OCI-LY7 (cell line): ENCODE measurements at regions not wholly inside any gene's neighbourhood (a gene's known extent, or its start where the extent isn't known, plus 50 kb on each side); places are given as distances from the start of the nearest gene placed in this dataset.
"Not testable (repeated sequence)": the region's sequence is repeated elsewhere in the genome, so short reads cannot be mapped to it uniquely, and the experiment has no call there.

Experiments used
- BruUV-seq: library from RNA; stranded (reverse); fragments of 400-500 nt; replicated peaks from 2 replicates; lab custom pipeline; 2021; lab: Mats Ljungman, UMichigan
- CTCF ChIA-PET: fragments of 300-600 bp; sonication (Branson Sonifier 250); formaldehyde crosslinking; loops from one replicate; lab custom pipeline; 2022; ENCODE audit warnings: antibody characterized with exemption; ENCODE audit not compliant: unreplicated experiment; lab: Charles Lee
- POLR2A ChIA-PET: fragments of 300-600 bp; sonication (Branson Sonifier 250); formaldehyde crosslinking; loops from one replicate; lab custom pipeline; 2022; ENCODE audit warnings: antibody characterized with exemption; lab: Charles Lee
- DNase-seq: peaks from one replicate; pipeline ENCODE4 v3.0.0-alpha.2; 2015; ENCODE audit warnings: low spot score
- H2AFZ ChIP-seq: fragments of 200-600 bp; sonication (generic), shearing (Covaris generic); 2 replicates; pipeline ENCODE4 v1.6.1; 2014; ENCODE audit warnings: mild to moderate bottlenecking, antibody characterized with exemption, low read length, moderate library complexity
- H3K27ac ChIP-seq: fragments of 200-600 bp; sonication (generic); 2 replicates; pipeline ENCODE4 v1.5.1; 2014; ENCODE audit warnings: mixed run types, low read depth, mild to moderate bottlenecking, moderate library complexity, low read length, inconsistent platforms; ENCODE audit not compliant: poor library complexity, severe bottlenecking
- H3K36me3 ChIP-seq: fragments of 200-600 bp; sonication (generic); 2 replicates; pipeline ENCODE4 v1.6.1; 2014; ENCODE audit warnings: mild to moderate bottlenecking, antibody characterized with exemption, low read length, moderate library complexity, mixed read lengths; ENCODE audit not compliant: insufficient read depth
- H3K4me1 ChIP-seq: fragments of 200-600 bp; sonication (generic); 2 replicates; pipeline ENCODE4 v1.5.1; 2014; ENCODE audit warnings: mild to moderate bottlenecking, low read length; ENCODE audit not compliant: insufficient read depth, poor library complexity, severe bottlenecking
- H3K4me2 ChIP-seq: fragments of 200-600 bp; sonication (generic); 2 replicates; pipeline ENCODE4 v1.6.1; 2014; ENCODE audit warnings: mild to moderate bottlenecking, low read length
- H3K4me3 ChIP-seq: fragments of 200-600 bp; sonication (generic); 2 replicates; pipeline ENCODE4 v1.5.1; 2014; ENCODE audit warnings: mild to moderate bottlenecking, low read depth, low read length; ENCODE audit not compliant: poor library complexity, severe bottlenecking
- H3K79me2 ChIP-seq: fragments of 200-600 bp; sonication (generic); 2 replicates; pipeline ENCODE4 v1.6.1; 2016; ENCODE audit warnings: low read depth, mild to moderate bottlenecking, low read length, moderate library complexity, mixed read lengths; ENCODE audit not compliant: insufficient read depth
- H3K9me2 ChIP-seq: fragments of 200-600 bp; sonication (generic); 2 replicates; pipeline ENCODE4 v1.6.1; 2016; ENCODE audit warnings: mild to moderate bottlenecking, low read length, mixed read lengths; ENCODE audit not compliant: insufficient read depth
- H3K9me3 ChIP-seq: fragments of 200-600 bp; sonication (generic); 2 replicates; pipeline ENCODE4 v1.6.1; 2014; ENCODE audit warnings: mild to moderate bottlenecking, mixed run types, low read length, mixed read lengths
- H4K20me1 ChIP-seq: fragments of 200-600 bp; sonication (generic); 2 replicates; pipeline ENCODE4 v1.6.1; 2014; ENCODE audit warnings: mild to moderate bottlenecking, antibody characterized with exemption, low read length, moderate library complexity, mixed read lengths; ENCODE audit not compliant: insufficient read depth
- CTCF ChIP-seq: fragments of 200-600 bp; sonication (generic); conservative IDR thresholded peaks from 2 replicates; pipeline ENCODE4 v1.5.1; 2014; ENCODE audit warnings: mild to moderate bottlenecking, antibody characterized with exemption, low read length, moderate library complexity, mixed read lengths
- EZH2phosphoT487 ChIP-seq: fragments of 200-600 bp; sonication (generic); IDR thresholded peaks from 2 replicates; pipeline ENCODE4 v1.6.1; 2018; ENCODE audit warnings: low read depth, borderline replicate concordance, mild to moderate bottlenecking, mixed run types, antibody characterized with exemption, low read length, moderate library complexity, mixed read lengths
- intact Hi-C: fragments of 100-400 bp; cut with micrococcal nuclease; formaldehyde crosslinking; loops from one replicate; pipeline ENCODE4 v1.10.0; 2022; ENCODE audit not compliant: unreplicated experiment

GRCh38 chr16:63410594-63410993, 1374.4 kb upstream of the CDH8 start:
- Histone ChIP-seq H3K36me3 (no peaks in the 10 kb centered on the region), H3K79me2 (no peaks in the 10 kb centered on the region), H3K9me3 (no peaks in the 10 kb centered on the region), H3K27ac (no peak overlapping the region), H3K4me3 (no peak overlapping the region), H3K4me1 (no peaks in the 10 kb centered on the region), H3K4me2 (no peak overlapping the region), H2AFZ (no peak overlapping the region), H4K20me1 (no peaks in the 10 kb centered on the region), H3K9me2 (no peaks in the 10 kb centered on the region)
- CTCF ChIA-PET, result no interaction called here
- no TSS peak for BruUV-seq
- POLR2A ChIA-PET, result interaction anchor here (0.7 kb wide), 1 partner anchor 706 kb away, joined by 3 read pairs; no protein-coding TSS in a partner anchor
- DNase-seq, result no peak
- intact Hi-C loops, result no loop called here
- TF ChIP-seq CTCF (no peak), EZH2phosphoT487 (no peak)

DNA sequence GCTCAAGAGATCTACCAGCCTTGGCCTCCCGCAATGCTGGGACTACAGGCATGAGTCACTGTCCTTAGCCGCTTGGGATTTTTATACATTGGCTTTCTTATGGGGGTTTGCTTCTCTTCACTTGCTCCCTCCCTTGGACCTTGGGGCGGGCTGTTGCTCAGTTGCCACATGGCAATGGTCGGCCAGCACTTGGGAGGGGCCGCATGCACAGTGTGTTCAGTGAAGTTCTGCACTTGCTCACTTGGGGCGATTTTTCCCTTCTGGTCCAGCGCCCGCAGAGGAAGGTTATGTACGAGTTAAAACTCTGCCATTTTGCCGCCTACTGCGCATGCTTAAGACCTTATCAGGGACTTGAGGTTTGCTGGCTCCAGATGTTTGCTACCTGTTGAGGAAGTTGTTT, 1367.6 kb upstream of the CDH8 start:
- POLR2A ChIA-PET, result no interaction called here
- CTCF ChIA-PET, result no interaction called here

GRCh38 chr16:63388277-63388676, 1352.0 kb upstream of the CDH8 start:
- H3K4me2 ChIP-seq, POLR2A ChIA-PET, H3K9me2 ChIP-seq, CTCF ChIA-PET, H3K27ac ChIP-seq, DNase-seq, H3K36me3 ChIP-seq, H3K79me2 ChIP-seq, intact Hi-C loops, H4K20me1 ChIP-seq, H3K4me1 ChIP-seq, H2AFZ ChIP-seq, BruUV-seq, H3K4me3 ChIP-seq, H3K9me3 ChIP-seq: not testable (repeated sequence)

More for the DNA sequence above, 1367.6 kb upstream of the CDH8 start:
- Histone ChIP-seq H3K9me2 (no peaks in the 10 kb centered on the region), H4K20me1 (no peaks in the 10 kb centered on the region), H3K4me1 (no peaks in the 10 kb centered on the region), H3K4me3 (no peak overlapping the region), H3K9me3 (no peaks in the 10 kb centered on the region), H3K36me3 (no peaks in the 10 kb centered on the region), H3K27ac (no peak overlapping the region), H3K79me2 (no peaks in the 10 kb centered on the region), H2AFZ (no peak overlapping the region), H3K4me2 (no peak overlapping the region)
- no peak for DNase-seq
- intact Hi-C loops, result no loop called here
- no peak for TF ChIP-seq EZH2phosphoT487
- no peak for TF ChIP-seq CTCF
- no TSS peak for BruUV-seq
